ENCODE measurements at regions not wholly inside any gene's neighbourhood (a gene's known extent, or its start where the extent isn't known, plus 50 kb on each side); places are given as distances from the start of the nearest gene placed in this dataset.

- TF ChIP-seq POLR2A (IDR thresholded peaks at IDR 0.05; ENCODE audit: low read depth, low read length) (no peak), TAF1 (IDR thresholded peaks at IDR 0.05; ENCODE audit: borderline replicate concordance, low read depth, low read length) (no peak), POLR2AphosphoS5 (IDR thresholded peaks at IDR 0.05; ENCODE audit: low read depth, low read length) (no peak)
- FAIRE-seq (no peak), DNase-seq (ENCODE audit: insufficient read length) (no peak)
Observed at GRCh38 chr5:152990649-152991048, 499.8 kb upstream of the GRIA1 start.

- no peak for DNase-seq (ENCODE audit: insufficient read length)
- TF ChIP-seq POLR2A (IDR thresholded peaks at IDR 0.05; ENCODE audit: low read depth, low read length) (no peak), POLR2AphosphoS5 (IDR thresholded peaks at IDR 0.05; ENCODE audit: low read depth, low read length) (no peak), TAF1 (IDR thresholded peaks at IDR 0.05; ENCODE audit: borderline replicate concordance, low read depth, low read length) (no peak)
- no peak for FAIRE-seq
Observed at GRCh38 chr5:152994033-152994680, 496.3 kb upstream of the GRIA1 start.

DNA sequence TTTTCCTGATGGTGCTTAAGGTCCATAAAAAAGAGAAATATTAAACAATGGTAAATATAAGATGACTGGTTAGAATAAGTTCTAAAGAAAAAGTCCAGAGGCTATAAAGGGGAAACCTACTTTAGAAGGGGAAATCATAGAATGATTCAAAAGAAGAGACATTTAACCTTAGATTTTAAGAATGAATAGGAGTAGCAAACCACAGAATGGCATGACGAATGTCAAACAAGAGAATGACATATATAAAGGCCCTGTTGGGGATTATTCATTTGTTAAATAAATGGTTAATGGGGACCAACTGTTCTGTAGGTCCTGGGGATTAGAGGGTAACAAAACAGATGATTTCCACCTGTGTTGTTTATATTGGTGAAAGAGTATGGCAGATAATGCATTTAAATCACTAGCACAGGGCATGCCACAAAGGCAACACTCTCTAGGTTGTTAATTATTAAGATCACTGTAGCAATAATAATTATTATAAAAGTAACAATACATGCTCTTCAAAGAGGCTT lies 495.2 kb upstream of the GRIA1 start:
- no peak for TF ChIP-seq TAF1 (IDR thresholded peaks at IDR 0.05; ENCODE audit: borderline replicate concordance, low read depth, low read length)
- TF ChIP-seq POLR2A (IDR thresholded peaks at IDR 0.05; ENCODE audit: low read depth, low read length) = no peak
- no peak for TF ChIP-seq POLR2AphosphoS5 (IDR thresholded peaks at IDR 0.05; ENCODE audit: low read depth, low read length)
- FAIRE-seq (no peak), DNase-seq (ENCODE audit: insufficient read length) (no peak)

- FAIRE-seq (no peak), DNase-seq (ENCODE audit: insufficient read length) (no peak)
- no peak for TF ChIP-seq POLR2AphosphoS5 (IDR thresholded peaks at IDR 0.05; ENCODE audit: low read depth, low read length)
- no peak for TF ChIP-seq TAF1 (IDR thresholded peaks at IDR 0.05; ENCODE audit: borderline replicate concordance, low read depth, low read length)
- no peak for TF ChIP-seq POLR2A (IDR thresholded peaks at IDR 0.05; ENCODE audit: low read depth, low read length)
Observed at GRCh38 chr5:153005711-153006110, 484.8 kb upstream of the GRIA1 start.

DNA sequence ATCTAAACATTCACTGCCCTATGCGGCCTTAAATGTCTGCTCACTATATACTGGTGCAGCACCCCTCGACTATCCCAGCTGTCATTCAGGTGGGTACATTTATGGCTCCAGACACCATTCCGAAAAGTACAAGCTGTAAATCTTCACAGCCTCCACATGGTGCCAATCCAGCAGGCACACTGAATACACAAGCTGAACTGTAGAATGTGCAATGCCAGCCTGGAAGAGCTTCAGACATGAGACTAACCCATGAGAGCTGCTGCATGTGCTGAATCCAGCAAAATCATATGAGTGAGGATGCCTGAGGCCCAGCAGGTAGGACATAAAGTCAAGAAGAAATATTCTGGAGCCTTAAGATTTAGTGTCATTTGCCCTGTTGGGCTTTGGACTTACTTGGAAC lies 483.8 kb upstream of the GRIA1 start:
- DNase-seq (ENCODE audit: insufficient read length) = no peak
- no peak for FAIRE-seq
- TF ChIP-seq POLR2AphosphoS5 (IDR thresholded peaks at IDR 0.05; ENCODE audit: low read depth, low read length) (no peak), POLR2A (IDR thresholded peaks at IDR 0.05; ENCODE audit: low read depth, low read length) (no peak), TAF1 (IDR thresholded peaks at IDR 0.05; ENCODE audit: borderline replicate concordance, low read depth, low read length) (no peak)

DNA sequence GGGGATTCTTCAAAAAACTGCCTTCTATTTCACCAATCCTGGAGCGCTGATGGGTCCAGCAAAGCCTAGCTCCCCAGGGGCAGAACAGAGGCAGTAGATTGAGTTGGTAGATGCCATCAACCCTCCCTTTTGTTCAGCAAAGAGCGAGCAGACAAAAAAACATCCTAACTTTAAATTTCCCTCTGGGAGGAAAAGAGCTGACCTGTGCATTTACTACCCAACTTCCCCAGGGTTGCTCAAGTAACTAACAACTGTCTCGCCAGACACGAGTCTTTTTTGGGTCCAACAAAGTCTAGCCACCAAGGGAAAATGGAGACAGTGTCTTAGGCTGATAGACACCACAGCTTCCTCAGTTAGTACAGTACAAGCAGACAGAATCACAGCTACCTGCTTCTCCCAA lies 476.3 kb upstream of the GRIA1 start:
- TF ChIP-seq POLR2A (IDR thresholded peaks at IDR 0.05; ENCODE audit: low read depth, low read length) (no peak), POLR2AphosphoS5 (IDR thresholded peaks at IDR 0.05; ENCODE audit: low read depth, low read length) (no peak), TAF1 (IDR thresholded peaks at IDR 0.05; ENCODE audit: borderline replicate concordance, low read depth, low read length) (no peak)

DNA sequence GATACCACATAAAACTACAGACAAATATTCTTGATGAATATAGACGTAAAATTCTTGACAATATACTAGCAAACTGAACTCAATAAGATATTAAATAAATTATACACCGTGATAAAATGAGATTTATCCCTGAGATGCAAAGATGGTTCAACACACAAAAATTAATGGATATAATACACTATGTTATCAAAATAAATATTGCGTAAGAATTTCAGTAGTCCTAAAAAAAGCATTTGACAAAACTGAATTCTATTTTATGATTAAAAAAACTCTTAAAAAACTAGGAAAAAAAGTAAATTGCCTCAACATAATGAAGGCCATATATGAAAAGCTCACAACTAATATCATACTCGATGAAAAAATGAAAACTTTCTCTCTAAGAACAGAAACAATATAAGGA lies 472.3 kb upstream of the GRIA1 start:
- DNase-seq (ENCODE audit: insufficient read length) (no peak), FAIRE-seq (no peak)
- no peak for TF ChIP-seq POLR2A (IDR thresholded peaks at IDR 0.05; ENCODE audit: low read depth, low read length)
- no peak for TF ChIP-seq POLR2AphosphoS5 (IDR thresholded peaks at IDR 0.05; ENCODE audit: low read depth, low read length)
- TF ChIP-seq TAF1 (IDR thresholded peaks at IDR 0.05; ENCODE audit: borderline replicate concordance, low read depth, low read length) = no peak

More for the DNA sequence above, 476.3 kb upstream of the GRIA1 start:
- FAIRE-seq (no peak), DNase-seq (ENCODE audit: insufficient read length) (no peak)

DNA sequence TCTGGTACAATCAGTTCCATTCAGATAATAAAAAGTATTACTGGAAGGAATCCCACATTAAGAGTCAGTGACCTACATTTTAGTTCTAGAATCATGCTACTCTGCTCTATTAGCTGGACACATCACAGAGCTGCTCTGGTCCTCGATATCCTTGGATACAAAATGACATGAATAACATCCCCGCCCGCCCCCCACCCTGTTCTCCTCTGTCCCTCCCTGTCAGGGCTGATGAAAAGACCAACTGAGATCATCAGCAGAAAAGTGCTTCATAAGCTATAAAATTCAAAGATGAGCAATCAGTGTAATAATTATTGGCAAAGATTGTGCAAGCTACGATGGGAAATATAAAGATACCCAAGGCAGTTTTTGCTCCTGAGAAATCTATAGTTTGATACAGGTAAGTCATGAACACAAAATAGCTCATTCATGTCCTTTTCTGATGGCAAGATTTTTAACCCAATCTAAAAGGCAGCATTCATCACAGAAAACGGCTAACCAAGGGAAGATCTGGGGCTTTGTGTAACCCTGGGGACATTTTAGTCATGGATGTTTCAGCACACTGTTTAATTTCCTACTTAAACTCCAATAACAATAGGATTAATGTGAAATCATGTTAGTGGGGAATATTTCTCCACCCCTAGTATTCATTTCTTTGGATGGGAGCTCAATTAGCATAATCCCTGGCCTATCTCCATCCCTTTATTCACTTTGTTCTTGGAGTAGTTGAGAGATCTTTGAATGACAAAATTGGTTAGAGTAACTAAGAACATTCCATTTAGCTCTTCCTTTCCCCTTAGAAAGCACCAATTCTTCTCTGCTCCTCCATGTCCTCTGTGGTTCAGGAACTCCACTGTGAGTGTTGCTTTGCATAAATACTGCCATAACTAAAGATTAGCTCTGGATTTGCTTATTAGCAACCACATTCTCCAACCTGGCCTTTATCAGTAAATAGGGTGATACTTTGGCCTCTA lies 459.4 kb upstream of the GRIA1 start:
- TF ChIP-seq POLR2AphosphoS5 (IDR thresholded peaks at IDR 0.05; ENCODE audit: low read depth, low read length) (no peak), POLR2A (IDR thresholded peaks at IDR 0.05; ENCODE audit: low read depth, low read length) (no peak), TAF1 (IDR thresholded peaks at IDR 0.05; ENCODE audit: borderline replicate concordance, low read depth, low read length) (no peak)
- DNase-seq (ENCODE audit: insufficient read length) = no peak
- no peak for FAIRE-seq

GRCh38 chr5:153039501-153039900 lies 451.0 kb upstream of the GRIA1 start:
- FAIRE-seq (no peak), DNase-seq (ENCODE audit: insufficient read length) (no peak)
- TF ChIP-seq POLR2A (IDR thresholded peaks at IDR 0.05; ENCODE audit: low read depth, low read length) = no peak
- no peak for TF ChIP-seq TAF1 (IDR thresholded peaks at IDR 0.05; ENCODE audit: borderline replicate concordance, low read depth, low read length)
- TF ChIP-seq POLR2AphosphoS5 (IDR thresholded peaks at IDR 0.05; ENCODE audit: low read depth, low read length) = no peak

GRCh38 chr5:153043886-153044285 lies 446.6 kb upstream of the GRIA1 start:
- TF ChIP-seq POLR2A (IDR thresholded peaks at IDR 0.05; ENCODE audit: low read depth, low read length) (no peak), POLR2AphosphoS5 (IDR thresholded peaks at IDR 0.05; ENCODE audit: low read depth, low read length) (no peak), TAF1 (IDR thresholded peaks at IDR 0.05; ENCODE audit: borderline replicate concordance, low read depth, low read length) (no peak)
- FAIRE-seq = no peak
- DNase-seq (ENCODE audit: insufficient read length) = no peak

- FAIRE-seq (no peak), DNase-seq (ENCODE audit: insufficient read length) (no peak)
- TF ChIP-seq TAF1 (IDR thresholded peaks at IDR 0.05; ENCODE audit: borderline replicate concordance, low read depth, low read length) (no peak), POLR2AphosphoS5 (IDR thresholded peaks at IDR 0.05; ENCODE audit: low read depth, low read length) (no peak), POLR2A (IDR thresholded peaks at IDR 0.05; ENCODE audit: low read depth, low read length) (no peak)
Observed at GRCh38 chr5:153050496-153051179, 439.8 kb upstream of the GRIA1 start.
